Erythroblast (primary cell): ENCODE measurements at regions not wholly inside any gene's neighbourhood (a gene's known extent, or its start where the extent isn't known, plus 50 kb on each side); places are given as distances from the start of the nearest gene placed in this dataset.

Experiments
- DNase-seq, 2 experiments: peaks; one replicate each; lab custom pipeline; 2025; lab: John Stamatoyannopoulos, UW
- GATA1 ChIP-seq: IDR thresholded peaks from 2 replicates; pipeline ENCODE4 v1.6.1; 2011; ENCODE audit warnings: low read depth, mild to moderate bottlenecking, control low read depth, low read length, moderate library complexity
- POLR2A ChIP-seq: IDR thresholded peaks from 2 replicates; pipeline ENCODE4 v1.6.1; 2011; ENCODE audit warnings: mild to moderate bottlenecking, low read length

DNA sequence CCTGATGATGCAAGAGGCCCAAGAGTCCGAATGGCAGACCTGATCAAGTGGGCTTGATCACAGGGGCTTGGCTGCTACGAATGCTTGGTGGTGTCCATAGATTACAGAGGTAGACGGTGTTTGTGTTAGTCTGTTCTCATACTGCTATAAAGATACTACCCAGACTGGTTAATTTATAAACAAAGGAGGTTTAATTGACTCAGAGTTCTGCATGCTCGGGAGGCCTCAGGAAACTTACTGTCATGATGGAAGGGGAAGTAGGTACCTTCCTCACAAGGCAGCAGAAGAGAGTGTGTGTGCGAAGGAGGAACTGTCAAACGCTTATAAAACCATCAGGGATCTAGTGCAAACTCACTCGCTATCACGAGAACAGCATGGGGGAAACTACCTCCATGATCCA lies 268.9 kb upstream of the KLF6 start:
- DNase-seq: no peak
- TF ChIP-seq GATA1: no peak
- no peak for TF ChIP-seq POLR2A

DNA sequence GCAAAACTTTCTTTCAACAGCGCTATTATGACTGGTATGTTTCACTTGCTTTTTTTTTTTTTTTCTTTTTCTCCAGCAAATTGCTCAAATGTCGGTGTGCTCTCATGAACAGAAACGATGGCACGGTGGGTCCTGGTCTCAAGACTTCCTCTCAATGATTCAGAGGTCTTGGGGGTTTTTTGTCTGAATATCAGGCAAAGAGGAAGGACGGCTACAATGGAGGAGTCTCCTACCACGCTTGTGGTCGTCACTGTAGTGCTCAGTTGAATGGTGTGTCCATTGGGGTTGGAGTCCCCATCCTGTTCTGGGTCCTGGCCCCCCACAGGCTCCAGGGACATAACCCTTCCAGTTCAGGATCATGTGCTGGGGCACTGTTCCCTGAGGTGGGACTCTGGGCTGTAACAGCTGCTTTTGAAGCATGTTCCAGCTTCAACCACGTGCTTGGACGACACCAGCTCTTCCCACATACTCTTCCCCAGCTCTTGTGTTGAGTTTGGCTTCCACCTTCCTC lies 266.7 kb upstream of the KLF6 start:
- TF ChIP-seq GATA1 (no peak), POLR2A (no peak)
- DNase-seq: no peak

DNA sequence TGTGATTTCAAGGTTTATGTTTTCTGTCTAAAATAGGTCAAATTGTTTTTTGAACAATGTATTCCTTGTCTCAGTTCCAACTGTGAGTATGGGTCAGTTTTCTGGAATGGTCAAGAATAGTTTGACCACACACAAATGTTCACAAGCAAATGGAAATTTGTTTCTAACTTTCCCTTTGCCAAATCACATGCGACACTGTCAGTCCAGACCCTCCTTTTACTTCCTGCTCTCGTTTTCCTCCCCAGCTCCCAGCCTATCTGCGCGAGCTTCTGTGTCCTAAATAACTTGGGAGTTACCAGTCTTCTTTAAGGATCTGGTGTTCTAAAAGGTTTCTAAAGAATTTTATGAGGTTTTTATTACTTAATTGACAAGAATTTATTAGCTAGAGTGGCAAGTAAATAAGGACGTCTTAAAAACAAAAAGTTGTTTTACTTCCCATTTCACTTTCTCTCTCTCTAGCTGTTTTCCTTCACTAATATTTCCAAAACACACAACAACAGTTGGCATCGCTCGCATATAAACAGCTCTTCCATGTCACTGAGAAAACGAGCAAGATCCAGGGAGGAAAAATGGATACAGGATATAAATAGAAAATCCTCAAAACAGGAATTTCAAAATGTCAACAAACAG lies 266.1 kb upstream of the KLF6 start:
- DNase-seq: no peak
- no peak for TF ChIP-seq POLR2A
- no peak for TF ChIP-seq GATA1

DNA sequence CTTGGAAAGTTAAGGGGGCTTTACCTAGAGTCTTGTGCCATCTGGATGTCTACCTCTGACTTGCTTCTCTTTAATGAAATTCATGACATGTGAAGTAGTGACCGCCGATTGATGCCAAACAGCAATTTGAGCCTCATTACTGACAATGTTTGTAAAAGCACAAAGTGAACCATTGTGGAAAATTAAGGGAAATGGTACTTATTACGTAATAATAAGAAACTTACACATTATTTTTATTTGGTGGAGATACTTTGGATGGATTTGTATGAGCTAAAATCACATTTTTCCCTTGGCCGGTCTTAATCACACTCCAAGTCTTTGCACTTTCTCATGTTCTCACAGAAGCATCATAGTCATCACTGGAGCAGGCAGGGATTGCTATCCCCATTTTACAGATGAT lies 265.1 kb upstream of the KLF6 start:
- no peak for DNase-seq
- TF ChIP-seq GATA1 (no peak), POLR2A (no peak)

DNA sequence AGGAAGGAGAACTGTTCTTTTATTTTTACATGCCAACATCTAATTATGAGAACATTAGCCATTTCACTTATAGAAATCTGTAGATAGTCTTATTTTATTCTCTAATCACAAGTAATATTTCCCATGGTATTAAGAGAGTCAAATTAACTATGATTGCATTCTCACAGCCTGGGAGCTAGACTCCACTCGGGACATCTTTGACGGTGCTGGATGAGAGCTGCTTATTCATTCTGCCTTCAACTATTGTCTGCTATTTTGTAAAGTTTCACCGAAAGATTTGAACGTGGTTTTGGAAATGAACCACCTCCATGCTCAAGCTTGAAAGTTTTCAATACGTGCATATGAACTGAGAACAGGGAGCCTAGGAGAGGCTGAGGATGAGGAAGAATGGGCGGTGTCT lies 264.3 kb upstream of the KLF6 start:
- DNase-seq: no peak

DNA sequence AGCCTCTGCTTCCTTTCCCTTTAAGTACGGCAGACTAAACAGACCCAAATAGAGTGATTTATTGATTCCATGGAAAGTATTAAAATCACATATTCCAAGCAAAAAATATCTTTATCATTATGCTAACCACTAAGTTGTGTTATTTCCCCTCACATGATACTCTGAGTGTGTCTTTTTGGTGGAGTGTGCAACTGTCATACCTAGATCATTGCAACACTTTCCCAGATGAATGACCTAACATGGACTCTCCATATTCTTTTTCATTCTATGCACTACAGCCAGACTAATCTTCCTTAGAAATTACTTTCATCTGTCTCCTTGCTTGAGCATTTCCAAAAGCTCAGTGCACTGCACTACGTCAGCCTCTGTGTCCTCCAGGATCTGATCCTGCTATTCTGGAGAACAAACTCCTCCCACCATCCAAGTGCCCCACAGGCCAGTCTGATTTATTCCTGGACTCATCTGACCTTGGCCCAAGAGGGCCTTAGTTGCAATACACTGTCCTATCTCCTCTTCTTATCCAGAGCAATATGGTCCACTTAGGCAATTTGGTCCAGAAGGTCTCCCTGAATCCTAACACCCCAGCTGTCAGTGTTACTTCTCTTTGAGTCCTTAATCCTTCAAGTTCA lies 263.3 kb upstream of the KLF6 start:
- DNase-seq: no peak
- TF ChIP-seq GATA1 (no peak), POLR2A (no peak)

More for the DNA sequence above, 264.3 kb upstream of the KLF6 start:
- TF ChIP-seq POLR2A: no peak
- TF ChIP-seq GATA1: no peak

DNA sequence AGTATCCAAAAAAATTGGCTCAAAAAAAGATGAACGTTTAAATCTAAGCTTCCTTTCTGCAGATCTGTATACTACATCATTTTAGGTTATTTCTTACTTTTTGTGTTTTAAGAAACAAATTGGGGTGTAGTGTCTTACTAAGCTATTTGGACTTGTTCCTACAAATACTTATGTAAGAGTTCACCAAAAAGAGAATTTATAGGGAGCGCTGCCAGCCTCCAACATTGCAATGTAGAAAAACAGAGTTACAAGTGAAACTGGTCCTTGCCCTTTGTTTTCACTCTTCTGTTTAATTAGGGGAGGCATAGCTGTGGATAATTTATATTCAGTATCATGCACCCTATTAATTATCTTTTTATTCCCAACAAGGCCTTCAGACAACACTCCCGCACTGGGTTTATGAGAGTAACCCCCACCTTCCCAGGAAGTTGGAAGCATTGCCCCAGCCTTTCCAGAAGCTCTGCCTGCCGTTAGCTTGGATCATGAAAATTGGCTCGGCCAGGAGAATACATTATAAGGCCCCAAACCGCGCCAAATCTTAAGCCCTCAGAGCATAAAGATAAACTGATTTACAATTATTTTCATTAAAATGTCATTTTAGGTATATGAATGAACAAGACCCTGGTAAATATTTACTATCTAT lies 261.8 kb upstream of the KLF6 start:
- TF ChIP-seq GATA1 (no peak), POLR2A (no peak)
- DNase-seq: no peak

DNA sequence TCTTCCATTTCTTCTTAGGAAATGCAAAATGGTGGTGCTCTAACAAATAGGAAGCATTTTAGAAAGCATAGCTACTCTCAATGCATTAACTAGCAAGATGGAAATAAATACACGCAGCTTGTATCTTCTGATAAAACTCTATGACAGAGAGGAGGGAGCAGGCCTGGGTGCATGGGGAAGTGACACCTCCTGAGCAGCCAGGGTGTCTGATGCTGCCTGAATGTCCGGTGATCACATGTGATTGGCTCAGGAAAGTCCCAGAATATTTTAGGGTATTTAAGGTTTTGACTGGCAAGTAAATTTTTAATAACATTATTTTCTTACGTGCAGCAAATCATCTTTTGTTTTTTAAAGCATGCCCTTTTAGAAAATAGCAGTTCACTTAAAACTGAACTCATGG lies 261.0 kb upstream of the KLF6 start:
- no peak for TF ChIP-seq POLR2A
- no peak for TF ChIP-seq GATA1
- no peak for DNase-seq

DNA sequence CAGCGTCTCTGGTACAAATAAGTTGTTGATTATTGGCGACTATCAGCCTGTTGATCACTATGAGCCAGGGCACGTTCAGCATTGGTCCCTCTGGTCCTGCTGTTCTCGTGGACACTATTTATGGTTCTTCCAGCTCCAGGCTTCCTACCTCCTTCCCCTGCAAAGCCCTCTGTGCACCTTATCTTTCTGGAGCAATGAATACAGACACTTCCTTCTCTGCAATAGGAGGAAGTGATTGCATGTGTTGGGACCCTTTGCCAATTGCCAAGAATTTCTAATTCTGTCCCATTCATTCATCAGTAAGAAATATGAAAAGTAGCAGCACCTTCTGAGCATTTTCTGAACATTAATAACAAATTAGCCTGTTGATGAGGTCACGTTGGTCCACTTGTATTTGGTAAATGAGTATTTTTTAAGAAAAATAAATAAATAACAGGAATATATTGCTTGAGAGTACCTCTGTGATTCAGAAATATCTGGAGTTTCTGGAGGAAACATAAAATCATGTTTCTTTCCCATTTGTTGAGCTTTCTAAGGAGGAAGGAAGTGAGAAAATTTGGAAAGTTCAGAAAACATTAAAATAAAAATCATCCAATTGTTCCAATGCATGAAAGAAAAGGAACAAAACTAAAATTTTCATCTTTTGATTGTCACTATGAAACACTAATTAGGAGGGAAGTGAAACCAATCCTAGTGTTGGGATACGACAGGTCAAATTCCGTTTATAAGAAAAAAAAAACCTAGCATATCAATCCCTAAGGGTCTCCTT lies 259.1 kb upstream of the KLF6 start:
- TF ChIP-seq POLR2A (no peak), GATA1 (no peak)
- no peak for DNase-seq

DNA sequence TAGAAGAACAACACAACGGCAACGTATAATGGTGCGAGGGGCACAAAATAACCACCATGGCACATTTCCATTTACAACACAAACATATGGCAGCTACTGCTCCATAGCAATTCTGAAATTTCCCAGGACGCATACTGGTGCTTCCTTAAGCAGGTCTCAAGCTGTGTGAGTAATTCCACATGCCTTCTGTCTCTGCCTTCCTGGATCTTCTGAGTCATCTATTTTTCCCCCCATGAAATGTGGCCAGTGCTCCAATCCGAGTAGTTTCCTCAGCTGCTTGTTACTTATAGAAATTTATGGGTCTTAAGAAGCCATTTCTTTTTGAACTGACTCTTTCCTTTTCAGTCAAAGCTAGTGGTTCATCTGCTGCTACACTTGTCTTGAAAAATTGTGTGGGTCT lies 256.6 kb upstream of the KLF6 start:
- DNase-seq: no peak
- TF ChIP-seq GATA1 (no peak), POLR2A (no peak)

DNA sequence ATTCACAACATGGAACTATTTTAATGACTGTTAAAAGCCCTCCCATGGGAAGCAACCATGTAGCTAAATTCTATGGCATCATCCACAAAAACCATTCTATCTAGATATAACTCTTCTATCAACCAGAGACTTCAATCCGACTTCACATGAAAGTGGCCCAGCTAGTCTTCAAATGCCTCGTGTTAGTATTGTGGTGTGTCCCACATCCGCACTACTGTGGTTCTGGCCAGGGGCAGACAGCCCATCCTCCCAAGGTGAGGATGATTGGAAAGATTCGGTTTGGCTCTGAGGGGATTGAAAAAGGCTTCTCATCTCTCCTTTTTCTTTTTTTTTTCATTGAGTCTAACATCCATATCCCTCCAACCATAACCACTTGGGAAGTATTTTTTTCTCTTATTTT lies 253.0 kb upstream of the KLF6 start:
- no peak for TF ChIP-seq GATA1
- no peak for TF ChIP-seq POLR2A
- no peak for DNase-seq

DNA sequence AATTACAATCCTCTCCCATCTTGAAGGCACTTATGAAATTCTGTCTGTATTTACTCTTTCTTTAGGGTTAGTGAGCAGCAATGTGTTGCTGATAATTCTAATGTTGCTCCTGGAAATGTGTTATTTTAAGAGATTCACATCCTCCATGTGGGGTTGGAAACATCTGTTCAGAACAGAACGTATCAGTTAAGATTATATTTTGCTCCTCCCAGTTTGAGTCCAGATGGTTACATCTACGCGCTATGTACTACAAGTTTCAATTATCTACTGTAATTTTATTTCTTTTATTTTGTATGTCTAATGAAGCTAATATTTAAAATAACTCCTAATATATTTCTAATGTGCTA lies 250.6 kb upstream of the KLF6 start:
- TF ChIP-seq POLR2A: no peak
- TF ChIP-seq GATA1: no peak

DNA sequence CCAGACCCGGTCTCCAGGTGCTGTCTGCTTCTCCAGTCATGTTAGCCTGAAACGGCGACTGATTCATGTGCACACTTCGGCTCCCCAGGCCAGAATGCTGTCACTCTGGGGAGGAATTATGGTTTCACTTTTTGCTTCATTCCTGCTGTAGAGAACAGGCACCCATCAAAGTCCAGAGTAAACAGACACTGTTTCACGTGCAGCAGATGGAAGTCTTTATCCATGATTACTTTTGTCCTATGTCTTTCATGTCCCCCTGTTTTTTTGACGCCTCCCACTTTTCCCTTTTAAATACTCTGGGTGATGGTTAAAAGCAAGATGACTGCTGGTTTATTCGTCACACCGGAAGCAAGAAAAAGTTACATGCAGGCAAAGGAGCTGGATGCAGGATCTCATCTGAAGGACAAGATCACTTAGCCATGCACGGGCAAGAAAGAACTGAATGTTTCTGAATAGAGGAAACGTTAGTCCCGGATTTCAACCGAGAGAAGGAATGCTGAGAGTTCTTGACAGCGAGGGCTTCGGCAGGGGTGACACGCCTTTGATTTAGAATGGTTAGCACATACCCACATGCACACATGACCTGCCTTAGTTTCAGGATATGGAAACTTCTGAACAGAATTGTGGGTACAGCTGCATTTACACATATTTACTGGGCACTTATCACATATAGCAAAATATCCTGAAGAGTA lies 250.0 kb upstream of the KLF6 start:
- DNase-seq: no peak
- TF ChIP-seq POLR2A (no peak), GATA1 (no peak)

More for the DNA sequence above, 250.6 kb upstream of the KLF6 start:
- DNase-seq: no peak
